Liver (tissue), 8 donors: ENCODE measurements at regions not wholly inside any gene's neighbourhood (a gene's known extent, or its start where the extent isn't known, plus 50 kb on each side); places are given as distances from the start of the nearest gene placed in this dataset.

Experiments used
- DNase-seq: peaks from one replicate; pipeline ENCODE4 v3.0.0-alpha.2; 2017; ENCODE audit warnings: low spot score
- H3K27ac ChIP-seq, 2 donors: one replicate each; pipeline ENCODE4 v1.7.0; 2013; ENCODE audit warnings: inconsistent platforms in 2 of 2, low read length in 2 of 2, control low read depth in 1 of 2, low read depth in 1 of 2, mild to moderate bottlenecking in 1 of 2
- H3K27me3 ChIP-seq, 4 donors: one replicate each; pipeline versions ENCODE4 v1.6.1 to v1.7.0; 2013; ENCODE audit warnings: low read length in 3 of 4, inconsistent platforms in 1 of 4, mild to moderate bottlenecking in 1 of 4, moderate library complexity in 1 of 4; ENCODE audit not compliant: control insufficient read depth in 4 of 4, insufficient read depth in 4 of 4
- H3K36me3 ChIP-seq, 4 donors: one replicate each; pipeline versions ENCODE4 v1.6.1 to v1.7.0; 2013; ENCODE audit warnings: low read length in 3 of 4, mild to moderate bottlenecking in 3 of 4, low read depth in 1 of 4, moderate library complexity in 1 of 4; ENCODE audit not compliant: control insufficient read depth in 4 of 4, insufficient read depth in 3 of 4
- H3K4me1 ChIP-seq, 4 donors: one replicate each; pipeline versions ENCODE4 v1.6.1 to v1.7.0; 2013; ENCODE audit warnings: low read length in 3 of 4, mild to moderate bottlenecking in 3 of 4, moderate library complexity in 1 of 4; ENCODE audit not compliant: control insufficient read depth in 4 of 4, insufficient read depth in 4 of 4
- H3K4me3 ChIP-seq, 3 donors: one replicate each; pipeline versions ENCODE4 v1.6.1 to v1.7.0; 2013; ENCODE audit warnings: low read length in 3 of 3, control low read depth in 1 of 3, low read depth in 1 of 3, mild to moderate bottlenecking in 1 of 3
- H3K9ac ChIP-seq, 2 donors: one replicate each; pipeline ENCODE4 v1.7.0; 2013; ENCODE audit warnings: low read length in 2 of 2, mild to moderate bottlenecking in 2 of 2, moderate library complexity in 2 of 2, control low read depth in 1 of 2, low read depth in 1 of 2
- H3K9me3 ChIP-seq, 4 donors: one replicate each; pipeline versions ENCODE4 v1.6.1 to v1.7.0; 2013; ENCODE audit warnings: low read length in 3 of 4; ENCODE audit not compliant: control insufficient read depth in 4 of 4
- EGR1 ChIP-seq, 2 donors: IDR thresholded peaks; 2 replicates each; pipeline ENCODE4 v1.6.1; 2016 to 2018; ENCODE audit warnings: antibody characterized with exemption in 2 of 2, low read depth in 2 of 2
- FOXA1 ChIP-seq: IDR thresholded peaks from 2 replicates; pipeline ENCODE4 v1.6.1; 2016; ENCODE audit warnings: antibody characterized with exemption
- FOXA2 ChIP-seq: IDR thresholded peaks from 2 replicates; pipeline ENCODE4 v1.6.1; 2016; ENCODE audit warnings: antibody characterized with exemption
- GABPA ChIP-seq, 2 donors: IDR thresholded peaks in 1 of 2; conservative IDR thresholded peaks in 1 of 2; 2 replicates each; pipeline ENCODE4 v1.6.1; 2016; ENCODE audit warnings: antibody characterized with exemption in 2 of 2, mild to moderate bottlenecking in 1 of 2, moderate library complexity in 1 of 2
- HNF4A ChIP-seq, 2 donors: conservative IDR thresholded peaks; 2 replicates each; pipeline ENCODE4 v1.6.1; 2016; ENCODE audit warnings: antibody characterized with exemption in 2 of 2, mild to moderate bottlenecking in 2 of 2
- HNF4G ChIP-seq: IDR thresholded peaks from 2 replicates; pipeline ENCODE4 v1.6.1; 2016; ENCODE audit warnings: antibody characterized with exemption
- JUND ChIP-seq, 2 donors: IDR thresholded peaks; 2 replicates each; pipeline ENCODE4 v1.6.1; 2016; ENCODE audit warnings: antibody characterized with exemption in 2 of 2
- NR2F2 ChIP-seq: IDR thresholded peaks from 2 replicates; pipeline ENCODE4 v1.6.1; 2016; ENCODE audit warnings: antibody characterized with exemption
- RAD21 ChIP-seq, 2 donors: IDR thresholded peaks; 2 replicates each; pipeline ENCODE4 v1.6.1; 2016; ENCODE audit warnings: antibody characterized with exemption in 2 of 2, mild to moderate bottlenecking in 2 of 2
- RXRA ChIP-seq, 2 donors: IDR thresholded peaks; 2 replicates each; pipeline ENCODE4 v1.6.1; 2017 to 2018; ENCODE audit warnings: antibody characterized with exemption in 2 of 2, mild to moderate bottlenecking in 1 of 2
- SP1 ChIP-seq: IDR thresholded peaks from 2 replicates; pipeline ENCODE4 v1.6.1; 2018; ENCODE audit warnings: antibody characterized with exemption, mild to moderate bottlenecking
- TAF1 ChIP-seq: conservative IDR thresholded peaks from 2 replicates; pipeline ENCODE4 v1.6.1; 2016; ENCODE audit warnings: antibody characterized with exemption, mild to moderate bottlenecking
- YY1 ChIP-seq: IDR thresholded peaks from 2 replicates; pipeline ENCODE4 v1.6.1; 2016; ENCODE audit warnings: antibody characterized with exemption, mild to moderate bottlenecking
- WGBS: extraction: QIAGEN DNeasy Blood & Tissue Kit; methylation state at CpG from one replicate; pipeline ENCODE4 v1.1.7; 2013; 5-methylcytosine and 5-hydroxymethylcytosine counted together
- TF ChIP-seq, protein P1 (sequence below): IDR thresholded peaks from 2 replicates; pipeline ENCODE4 v1.6.1; 2016; ENCODE audit warnings: antibody characterized with exemption, mild to moderate bottlenecking
- TF ChIP-seq, protein P2 (sequence below): IDR thresholded peaks from 2 replicates; pipeline ENCODE4 v1.6.1; 2016; ENCODE audit warnings: antibody characterized with exemption
- TF ChIP-seq, protein P3 (sequence below): IDR thresholded peaks from 2 replicates; pipeline ENCODE4 v1.6.1; 2016; ENCODE audit warnings: antibody characterized with exemption
- TF ChIP-seq, protein P4 (sequence below): fragments of 150-350 bp; IDR thresholded peaks from 2 replicates; pipeline ENCODE4 v1.5.1; 2017; ENCODE audit warnings: improper control_type of control experiment, low read depth, low read length; ENCODE audit not compliant: missing input control
- TF ChIP-seq, protein P5 (sequence below): IDR thresholded peaks from 2 replicates; pipeline ENCODE4 v1.6.1; 2016; ENCODE audit warnings: antibody characterized with exemption
- donor health status: healthy.
- donor health status: healthy.
- donor health status: healthy.
- donor health status: healthy.
- donor health status: healthy.

DNA sequence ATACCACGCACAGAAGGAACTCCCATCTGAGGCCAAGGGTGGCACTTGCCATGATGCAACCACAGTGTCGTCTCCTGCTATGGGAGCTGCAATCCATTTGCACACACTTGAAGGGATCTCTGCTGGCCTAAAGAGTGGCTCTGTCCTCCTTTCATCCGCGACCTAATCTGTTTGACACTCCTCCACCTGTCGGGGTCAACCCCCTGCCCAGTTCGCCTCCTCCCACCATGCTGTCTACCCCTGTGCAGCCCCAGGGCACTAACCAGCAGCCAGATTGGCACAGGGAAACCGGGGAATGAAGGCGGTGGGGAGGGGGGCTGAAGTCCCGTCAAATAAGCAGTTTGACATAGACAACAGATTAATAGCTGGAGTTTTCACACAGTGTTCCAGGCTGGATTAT is 58.1 kb upstream of the FOXQ1 start (continued):
- TF ChIP-seq, protein P1, sequence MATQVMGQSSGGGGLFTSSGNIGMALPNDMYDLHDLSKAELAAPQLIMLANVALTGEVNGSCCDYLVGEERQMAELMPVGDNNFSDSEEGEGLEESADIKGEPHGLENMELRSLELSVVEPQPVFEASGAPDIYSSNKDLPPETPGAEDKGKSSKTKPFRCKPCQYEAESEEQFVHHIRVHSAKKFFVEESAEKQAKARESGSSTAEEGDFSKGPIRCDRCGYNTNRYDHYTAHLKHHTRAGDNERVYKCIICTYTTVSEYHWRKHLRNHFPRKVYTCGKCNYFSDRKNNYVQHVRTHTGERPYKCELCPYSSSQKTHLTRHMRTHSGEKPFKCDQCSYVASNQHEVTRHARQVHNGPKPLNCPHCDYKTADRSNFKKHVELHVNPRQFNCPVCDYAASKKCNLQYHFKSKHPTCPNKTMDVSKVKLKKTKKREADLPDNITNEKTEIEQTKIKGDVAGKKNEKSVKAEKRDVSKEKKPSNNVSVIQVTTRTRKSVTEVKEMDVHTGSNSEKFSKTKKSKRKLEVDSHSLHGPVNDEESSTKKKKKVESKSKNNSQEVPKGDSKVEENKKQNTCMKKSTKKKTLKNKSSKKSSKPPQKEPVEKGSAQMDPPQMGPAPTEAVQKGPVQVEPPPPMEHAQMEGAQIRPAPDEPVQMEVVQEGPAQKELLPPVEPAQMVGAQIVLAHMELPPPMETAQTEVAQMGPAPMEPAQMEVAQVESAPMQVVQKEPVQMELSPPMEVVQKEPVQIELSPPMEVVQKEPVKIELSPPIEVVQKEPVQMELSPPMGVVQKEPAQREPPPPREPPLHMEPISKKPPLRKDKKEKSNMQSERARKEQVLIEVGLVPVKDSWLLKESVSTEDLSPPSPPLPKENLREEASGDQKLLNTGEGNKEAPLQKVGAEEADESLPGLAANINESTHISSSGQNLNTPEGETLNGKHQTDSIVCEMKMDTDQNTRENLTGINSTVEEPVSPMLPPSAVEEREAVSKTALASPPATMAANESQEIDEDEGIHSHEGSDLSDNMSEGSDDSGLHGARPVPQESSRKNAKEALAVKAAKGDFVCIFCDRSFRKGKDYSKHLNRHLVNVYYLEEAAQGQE: no peak
- TF ChIP-seq HNF4G: no peak
- no peak for TF ChIP-seq FOXA1
- no peak for TF ChIP-seq SP1
- TF ChIP-seq GABPA (IDR thresholded peaks at IDR 0.05 in 1 of 2, conservative IDR thresholded peaks at IDR 0.05 in 1 of 2): no peak

DNA sequence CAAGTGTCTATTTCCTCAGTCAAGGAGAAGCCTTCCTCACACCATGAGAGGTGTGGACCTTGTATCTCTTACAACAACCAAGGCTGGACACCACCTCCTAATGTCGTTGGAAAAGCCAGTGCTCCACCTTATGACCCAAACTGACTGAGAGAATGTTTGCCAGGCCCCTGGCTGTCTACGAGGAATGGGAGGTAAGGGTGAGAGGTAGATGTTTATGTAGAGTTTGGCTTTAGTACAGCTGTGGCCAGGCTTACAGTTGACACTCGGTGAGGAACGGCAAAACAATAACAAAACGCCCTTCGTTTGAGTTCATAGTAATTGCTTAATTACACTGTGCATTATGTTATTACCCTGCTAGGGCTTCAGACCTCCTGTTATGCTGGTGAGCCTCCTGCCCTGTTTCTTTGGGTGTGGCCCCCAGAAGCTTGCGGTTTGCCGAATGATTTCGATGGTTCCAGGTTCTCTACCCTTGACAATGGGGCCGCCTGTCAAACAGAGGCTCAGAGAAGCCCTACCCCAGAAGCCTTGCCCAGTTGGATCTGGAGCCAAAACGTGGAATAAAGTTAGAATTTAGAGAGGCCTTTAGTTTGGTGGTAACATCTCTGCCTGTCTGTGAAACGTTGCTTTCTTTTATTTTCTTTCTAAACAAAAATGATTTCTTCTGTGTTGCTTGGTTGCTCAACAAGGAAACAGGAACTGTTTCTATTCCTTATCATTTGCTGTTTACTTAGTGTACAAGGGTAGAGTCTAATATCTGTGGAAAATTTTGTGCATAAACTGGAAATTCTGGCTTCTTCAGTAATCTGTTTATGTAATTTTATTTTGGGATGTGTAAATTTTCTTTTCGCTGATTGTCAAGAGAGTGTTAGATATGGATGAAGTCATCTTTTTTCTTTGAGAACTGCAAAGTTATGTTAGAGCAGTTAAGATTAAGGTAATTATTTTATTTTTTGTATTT is 60.4 kb upstream of the FOXQ1 start:
- Histone ChIP-seq H3K4me3 (no peak overlapping the region), H3K9me3 (peaks cover 0 to 2% (median 0%) of the 10 kb centered on the region in 4 donors), H3K27ac (no peak overlapping the region), H3K4me1 (no peaks in the 10 kb centered on the region), H3K27me3 (no peaks in the 10 kb centered on the region), H3K36me3 (no peaks in the 10 kb centered on the region), H3K9ac (no peak overlapping the region)
- TF ChIP-seq TAF1 (no peak), GABPA (IDR thresholded peaks at IDR 0.05 in 1 of 2, conservative IDR thresholded peaks at IDR 0.05 in 1 of 2) (no peak), EGR1 (IDR thresholded peaks at IDR 0.05; ENCODE audit: low read depth in 2 of 2) (no peak), SP1 (no peak), HNF4A (conservative IDR thresholded peaks at IDR 0.05) (no peak), NR2F2 (no peak), FOXA1 (no peak), RAD21 (IDR thresholded peaks at IDR 0.05) (no peak), RXRA (IDR thresholded peaks at IDR 0.05) (no peak), FOXA2 (no peak), JUND (IDR thresholded peaks at IDR 0.05) (no peak), YY1 (no peak), HNF4G (no peak)
- TF ChIP-seq, protein P2, sequence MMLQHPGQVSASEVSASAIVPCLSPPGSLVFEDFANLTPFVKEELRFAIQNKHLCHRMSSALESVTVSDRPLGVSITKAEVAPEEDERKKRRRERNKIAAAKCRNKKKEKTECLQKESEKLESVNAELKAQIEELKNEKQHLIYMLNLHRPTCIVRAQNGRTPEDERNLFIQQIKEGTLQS: no peak
- TF ChIP-seq, protein P3, sequence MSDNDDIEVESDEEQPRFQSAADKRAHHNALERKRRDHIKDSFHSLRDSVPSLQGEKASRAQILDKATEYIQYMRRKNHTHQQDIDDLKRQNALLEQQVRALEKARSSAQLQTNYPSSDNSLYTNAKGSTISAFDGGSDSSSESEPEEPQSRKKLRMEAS: no peak
- TF ChIP-seq, protein P1: no peak
- TF ChIP-seq, protein P4, sequence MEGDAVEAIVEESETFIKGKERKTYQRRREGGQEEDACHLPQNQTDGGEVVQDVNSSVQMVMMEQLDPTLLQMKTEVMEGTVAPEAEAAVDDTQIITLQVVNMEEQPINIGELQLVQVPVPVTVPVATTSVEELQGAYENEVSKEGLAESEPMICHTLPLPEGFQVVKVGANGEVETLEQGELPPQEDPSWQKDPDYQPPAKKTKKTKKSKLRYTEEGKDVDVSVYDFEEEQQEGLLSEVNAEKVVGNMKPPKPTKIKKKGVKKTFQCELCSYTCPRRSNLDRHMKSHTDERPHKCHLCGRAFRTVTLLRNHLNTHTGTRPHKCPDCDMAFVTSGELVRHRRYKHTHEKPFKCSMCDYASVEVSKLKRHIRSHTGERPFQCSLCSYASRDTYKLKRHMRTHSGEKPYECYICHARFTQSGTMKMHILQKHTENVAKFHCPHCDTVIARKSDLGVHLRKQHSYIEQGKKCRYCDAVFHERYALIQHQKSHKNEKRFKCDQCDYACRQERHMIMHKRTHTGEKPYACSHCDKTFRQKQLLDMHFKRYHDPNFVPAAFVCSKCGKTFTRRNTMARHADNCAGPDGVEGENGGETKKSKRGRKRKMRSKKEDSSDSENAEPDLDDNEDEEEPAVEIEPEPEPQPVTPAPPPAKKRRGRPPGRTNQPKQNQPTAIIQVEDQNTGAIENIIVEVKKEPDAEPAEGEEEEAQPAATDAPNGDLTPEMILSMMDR: no peak
- TF ChIP-seq, protein P5, sequence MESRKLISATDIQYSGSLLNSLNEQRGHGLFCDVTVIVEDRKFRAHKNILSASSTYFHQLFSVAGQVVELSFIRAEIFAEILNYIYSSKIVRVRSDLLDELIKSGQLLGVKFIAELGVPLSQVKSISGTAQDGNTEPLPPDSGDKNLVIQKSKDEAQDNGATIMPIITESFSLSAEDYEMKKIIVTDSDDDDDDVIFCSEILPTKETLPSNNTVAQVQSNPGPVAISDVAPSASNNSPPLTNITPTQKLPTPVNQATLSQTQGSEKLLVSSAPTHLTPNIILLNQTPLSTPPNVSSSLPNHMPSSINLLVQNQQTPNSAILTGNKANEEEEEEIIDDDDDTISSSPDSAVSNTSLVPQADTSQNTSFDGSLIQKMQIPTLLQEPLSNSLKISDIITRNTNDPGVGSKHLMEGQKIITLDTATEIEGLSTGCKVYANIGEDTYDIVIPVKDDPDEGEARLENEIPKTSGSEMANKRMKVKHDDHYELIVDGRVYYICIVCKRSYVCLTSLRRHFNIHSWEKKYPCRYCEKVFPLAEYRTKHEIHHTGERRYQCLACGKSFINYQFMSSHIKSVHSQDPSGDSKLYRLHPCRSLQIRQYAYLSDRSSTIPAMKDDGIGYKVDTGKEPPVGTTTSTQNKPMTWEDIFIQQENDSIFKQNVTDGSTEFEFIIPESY: no peak
- 69% methylated on average over 13 of the region's 13 CpGs for WGBS
- DNase-seq: no peak
